Gastrocnemius medialis (tissue), 4 donors: ENCODE measurements at regions not wholly inside any gene's neighbourhood (a gene's known extent, or its start where the extent isn't known, plus 50 kb on each side); places are given as distances from the start of the nearest gene placed in this dataset.

ENCODE experiments used
- POLR2A ChIP-seq, 2 donors: fragments of 450-650 bp; IDR thresholded peaks; one replicate each; pipeline ENCODE4 v1.6.1; 2017; ENCODE audit warnings: antibody characterized with exemption in 2 of 2, mild to moderate bottlenecking in 2 of 2, moderate library complexity in 2 of 2
- TF ChIP-seq, protein P1 (sequence below), 5 experiments: fragments of 450-650 bp in 3 of 5; fragments of 200-600 bp in 2 of 5; sonication (generic) in 2 of 5; IDR thresholded peaks in 4 of 5; conservative IDR thresholded peaks in 1 of 5; 1 replicate in 4 of 5; 2 replicates in 1 of 5; pipeline ENCODE4 v1.5.1; 2016 to 2019; ENCODE audit warnings: antibody characterized with exemption in 5 of 5, mild to moderate bottlenecking in 3 of 5, moderate library complexity in 3 of 5

DNA sequence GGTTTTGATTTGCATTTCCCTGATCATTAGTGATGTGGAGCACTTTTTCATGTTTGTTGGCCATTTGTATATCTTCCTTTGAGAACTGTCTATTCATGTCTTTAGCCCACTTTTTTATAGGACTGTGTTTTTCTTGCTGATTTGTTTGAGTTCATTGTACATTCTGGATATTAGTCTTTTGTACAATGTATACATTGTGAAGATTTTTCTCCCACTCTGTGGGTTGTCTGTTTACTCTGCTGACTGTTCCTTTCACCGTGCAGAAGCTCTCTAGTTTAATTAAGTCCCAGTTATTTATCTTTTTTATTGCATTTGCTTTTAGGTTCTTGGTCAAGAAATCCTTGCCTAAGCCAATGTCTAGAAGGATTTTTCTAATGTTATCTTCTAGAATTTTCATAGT, 91.1 kb upstream of the ATP11B start:
- TF ChIP-seq POLR2A (IDR thresholded peaks at IDR 0.05), result no peak
- TF ChIP-seq, protein P1, sequence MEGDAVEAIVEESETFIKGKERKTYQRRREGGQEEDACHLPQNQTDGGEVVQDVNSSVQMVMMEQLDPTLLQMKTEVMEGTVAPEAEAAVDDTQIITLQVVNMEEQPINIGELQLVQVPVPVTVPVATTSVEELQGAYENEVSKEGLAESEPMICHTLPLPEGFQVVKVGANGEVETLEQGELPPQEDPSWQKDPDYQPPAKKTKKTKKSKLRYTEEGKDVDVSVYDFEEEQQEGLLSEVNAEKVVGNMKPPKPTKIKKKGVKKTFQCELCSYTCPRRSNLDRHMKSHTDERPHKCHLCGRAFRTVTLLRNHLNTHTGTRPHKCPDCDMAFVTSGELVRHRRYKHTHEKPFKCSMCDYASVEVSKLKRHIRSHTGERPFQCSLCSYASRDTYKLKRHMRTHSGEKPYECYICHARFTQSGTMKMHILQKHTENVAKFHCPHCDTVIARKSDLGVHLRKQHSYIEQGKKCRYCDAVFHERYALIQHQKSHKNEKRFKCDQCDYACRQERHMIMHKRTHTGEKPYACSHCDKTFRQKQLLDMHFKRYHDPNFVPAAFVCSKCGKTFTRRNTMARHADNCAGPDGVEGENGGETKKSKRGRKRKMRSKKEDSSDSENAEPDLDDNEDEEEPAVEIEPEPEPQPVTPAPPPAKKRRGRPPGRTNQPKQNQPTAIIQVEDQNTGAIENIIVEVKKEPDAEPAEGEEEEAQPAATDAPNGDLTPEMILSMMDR (IDR thresholded peaks at IDR 0.05 in 4 of 5, conservative IDR thresholded peaks at IDR 0.05 in 1 of 5), result no peak
